Psoas muscle (tissue), 7 donors: ENCODE measurements at regions not wholly inside any gene's neighbourhood (a gene's known extent, or its start where the extent isn't known, plus 50 kb on each side); places are given as distances from the start of the nearest gene placed in this dataset.

ENCODE experiments used
- ATAC-seq, 4 donors: fragments of 200-7000 bp; cut with Tn5 transposase; one replicate each; pipeline ENCODE4 v1.9.1; 2020; ENCODE audit warnings: moderate library complexity in 3 of 4, mild to moderate bottlenecking in 2 of 4
- DNase-seq, 2 donors: peaks; one replicate each; pipeline ENCODE4 v3.0.0-alpha.2; 2020
- H3K27ac ChIP-seq: fragments of 200-600 bp; one replicate; pipeline ENCODE4 v1.8.0; 2022
- H3K27me3 ChIP-seq, 3 donors: fragments of 200-600 bp in 1 of 3; one replicate each; pipeline versions ENCODE4 v1.6.1 to v1.8.0; 2013 to 2022; ENCODE audit warnings: low read length in 2 of 3, mild to moderate bottlenecking in 2 of 3, moderate library complexity in 1 of 3; ENCODE audit not compliant: insufficient read depth in 3 of 3
- H3K36me3 ChIP-seq, 2 donors: fragments of 200-600 bp in 1 of 2; one replicate each; pipeline versions ENCODE4 v1.6.1 to v1.8.0; 2013 to 2022; ENCODE audit warnings: low read depth in 1 of 2, mild to moderate bottlenecking in 1 of 2, moderate library complexity in 1 of 2; ENCODE audit not compliant: insufficient read depth in 1 of 2
- H3K4me1 ChIP-seq: fragments of 200-600 bp; one replicate; pipeline ENCODE4 v1.8.0; 2022
- H3K4me3 ChIP-seq: fragments of 200-600 bp; one replicate; pipeline ENCODE4 v1.8.0; 2022; ENCODE audit warnings: mild to moderate bottlenecking
- H3K9me3 ChIP-seq: fragments of 200-600 bp; one replicate; pipeline ENCODE4 v1.8.0; 2022
- CTCF ChIP-seq: fragments of 200-600 bp; IDR thresholded peaks from one replicate; pipeline ENCODE4 v1.8.0; 2022; ENCODE audit warnings: antibody characterized with exemption
- WGBS, 3 donors: extraction: QIAGEN DNeasy Blood & Tissue Kit; methylation state at CpG; one replicate each; pipeline versions ENCODE4 v1.1.6 to v1.1.7; 2013; 5-methylcytosine and 5-hydroxymethylcytosine counted together
- intact Hi-C, 2 donors: fragments of 100-400 bp; cut with DNase I; formaldehyde crosslinking; loops; one replicate each; pipeline versions ENCODE4 v1.11.0 to v1.14.2; 2022
- donor health status: healthy with polysubstance abuse.
- donor health status: DM: no; HTN: no; CAD: no; lungs with moderate emphysema.
- donor health status: Bipolar disorder and iron deficiency.
- donor health status: healthy.
- donor health status: DM: yes; HTN: yes; CAD: no.
- donor health status: DM: no; HTN: no; CAD: no.
- donor health status: DM: yes; HTN: yes; CAD: no.

GRCh38 chr3:102114264-102114979, 265.1 kb downstream of the NFKBIZ start:
- H3K4me3 ChIP-seq: no peak overlapping the region
- no peak overlapping the region for H3K27ac ChIP-seq
- no peak for ATAC-seq

GRCh38 chr3:102122527-102122926, 273.2 kb downstream of the NFKBIZ start:
- ATAC-seq (no peak), DNase-seq (no peak)
- Histone ChIP-seq H3K27ac (no peak overlapping the region), H3K4me1 (no peaks in the 10 kb centered on the region), H3K36me3 (no peaks in the 10 kb centered on the region), H3K27me3 (no peaks in the 10 kb centered on the region), H3K4me3 (no peak overlapping the region), H3K9me3 (peaks cover 4% of the 10 kb centered on the region)
- TF ChIP-seq CTCF: no peak
- intact Hi-C loops: no loop called here

More at GRCh38 chr3:102114264-102114979, 265.1 kb downstream of the NFKBIZ start:
- 86 to 89% (median 86%) methylated on average over 7 of the region's 7 CpGs for WGBS, 3 donors
- H3K9me3 ChIP-seq: no peaks in the 10 kb centered on the region
- intact Hi-C loops: no loop called here
- DNase-seq: no peak
- H3K36me3 ChIP-seq: no peaks in the 10 kb centered on the region
- H3K4me1 ChIP-seq: no peaks in the 10 kb centered on the region
- no peak for TF ChIP-seq CTCF
- no peaks in the 10 kb centered on the region for H3K27me3 ChIP-seq

- 66 to 78% (median 71%) methylated on average over 2 of the region's 2 CpGs for WGBS, 3 donors
- H3K27me3 ChIP-seq: no peaks in the 10 kb centered on the region
- H3K4me3 ChIP-seq: no peak overlapping the region
- ATAC-seq: no peak
- DNase-seq: no peak
- peaks cover 4% of the 10 kb centered on the region for H3K9me3 ChIP-seq
- no peaks in the 10 kb centered on the region for H3K4me1 ChIP-seq
- no peaks in the 10 kb centered on the region for H3K36me3 ChIP-seq
- TF ChIP-seq CTCF: no peak
- H3K27ac ChIP-seq: no peak overlapping the region
- intact Hi-C loops: no loop called here
Measured at GRCh38 chr3:102123590-102124190, 274.4 kb downstream of the NFKBIZ start.

- Histone ChIP-seq H3K4me3 (no peak overlapping the region), H3K4me1 (no peaks in the 10 kb centered on the region), H3K27ac (no peak overlapping the region), H3K36me3 (no peaks in the 10 kb centered on the region), H3K27me3 (no peaks in the 10 kb centered on the region), H3K9me3 (peaks cover 4% of the 10 kb centered on the region)
- intact Hi-C loops: no loop called here
- ATAC-seq (no peak), DNase-seq (no peak)
- no peak for TF ChIP-seq CTCF
- WGBS, 3 donors: 65 to 87% (median 67%) methylated on average over 2 of the region's 2 CpGs
Measured at GRCh38 chr3:102124282-102124681, 275.0 kb downstream of the NFKBIZ start.
